ENCODE measurements at regions not wholly inside any gene's neighbourhood (a gene's known extent, or its start where the extent isn't known, plus 50 kb on each side); places are given as distances from the start of the nearest gene placed in this dataset.

DNA sequence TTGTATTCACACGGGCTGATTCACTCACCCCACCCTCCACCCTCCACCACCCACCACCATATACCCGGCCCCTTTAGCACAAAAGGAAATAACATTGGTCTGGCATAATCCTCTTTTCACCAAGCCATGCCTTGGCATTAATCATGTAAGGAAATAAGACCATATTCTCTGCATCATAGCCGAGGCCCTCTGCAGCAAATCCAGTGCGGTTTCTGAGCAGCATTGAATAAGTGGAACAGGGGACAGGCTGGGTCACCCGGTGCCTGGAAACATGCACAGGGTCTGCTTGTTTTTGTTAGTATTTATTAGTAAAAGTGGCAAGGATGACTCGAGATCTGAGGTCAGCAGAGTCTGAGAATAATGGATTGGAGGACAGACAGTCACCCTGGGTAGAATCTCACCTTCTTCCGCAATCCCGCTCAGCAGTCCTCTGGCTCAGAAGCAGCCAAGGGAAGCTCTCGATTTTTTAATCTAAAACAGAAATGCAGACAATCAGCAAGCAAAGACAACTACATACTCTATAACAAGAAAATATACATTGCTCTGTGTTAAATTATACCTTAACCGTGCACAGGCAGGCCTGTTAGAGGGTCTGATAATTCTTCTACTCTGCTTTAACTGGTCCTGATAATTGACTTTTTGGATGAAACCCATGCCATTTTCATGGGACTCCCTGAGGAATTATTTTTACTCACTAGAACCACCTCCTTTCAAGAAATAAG is 52.4 kb upstream of the CDC42BPA start:
- no peak for DNase-seq

- DNase-seq, result no peak
Measured at GRCh38 chr1:227369102-227369760, 50.9 kb upstream of the CDC42BPA start.
